ENCODE measurements at regions not wholly inside any gene's neighbourhood (a gene's known extent, or its start where the extent isn't known, plus 50 kb on each side); places are given as distances from the start of the nearest gene placed in this dataset.

DNA sequence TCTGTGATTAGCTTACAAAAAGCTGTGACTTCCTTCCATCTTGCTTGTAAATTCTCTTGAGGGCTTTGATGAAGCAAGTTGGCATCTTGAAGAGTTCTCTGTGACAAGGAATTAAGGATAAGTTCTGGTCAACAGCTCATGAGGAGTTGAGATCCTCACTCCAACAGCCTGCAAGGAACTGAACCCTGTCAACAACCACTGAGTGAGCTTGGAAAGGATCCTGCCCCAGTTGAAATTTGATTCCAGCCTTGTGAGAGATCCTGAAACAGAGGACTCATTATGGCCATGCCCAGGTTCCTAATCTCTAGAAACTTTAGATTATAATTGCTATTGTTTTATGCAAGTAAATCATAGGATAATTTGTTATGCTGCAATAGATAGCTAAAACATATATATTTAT is 133.7 kb downstream of the PTCHD4 start:
- TF ChIP-seq, protein P1, sequence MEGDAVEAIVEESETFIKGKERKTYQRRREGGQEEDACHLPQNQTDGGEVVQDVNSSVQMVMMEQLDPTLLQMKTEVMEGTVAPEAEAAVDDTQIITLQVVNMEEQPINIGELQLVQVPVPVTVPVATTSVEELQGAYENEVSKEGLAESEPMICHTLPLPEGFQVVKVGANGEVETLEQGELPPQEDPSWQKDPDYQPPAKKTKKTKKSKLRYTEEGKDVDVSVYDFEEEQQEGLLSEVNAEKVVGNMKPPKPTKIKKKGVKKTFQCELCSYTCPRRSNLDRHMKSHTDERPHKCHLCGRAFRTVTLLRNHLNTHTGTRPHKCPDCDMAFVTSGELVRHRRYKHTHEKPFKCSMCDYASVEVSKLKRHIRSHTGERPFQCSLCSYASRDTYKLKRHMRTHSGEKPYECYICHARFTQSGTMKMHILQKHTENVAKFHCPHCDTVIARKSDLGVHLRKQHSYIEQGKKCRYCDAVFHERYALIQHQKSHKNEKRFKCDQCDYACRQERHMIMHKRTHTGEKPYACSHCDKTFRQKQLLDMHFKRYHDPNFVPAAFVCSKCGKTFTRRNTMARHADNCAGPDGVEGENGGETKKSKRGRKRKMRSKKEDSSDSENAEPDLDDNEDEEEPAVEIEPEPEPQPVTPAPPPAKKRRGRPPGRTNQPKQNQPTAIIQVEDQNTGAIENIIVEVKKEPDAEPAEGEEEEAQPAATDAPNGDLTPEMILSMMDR (conservative IDR thresholded peaks at IDR 0.05; ENCODE audit: low read depth, low read length) = no peak
- no peak for TF ChIP-seq EZH2 (IDR thresholded peaks at IDR 0.05; ENCODE audit: low read length, unreplicated experiment)

Measured in PC-3 (cell line).